ENCODE measurements at regions not wholly inside any gene's neighbourhood (a gene's known extent, or its start where the extent isn't known, plus 50 kb on each side); places are given as distances from the start of the nearest gene placed in this dataset.

GRCh38 chr7:46649876-46650275, 728.8 kb upstream of the IGFBP3 start:
- TF ChIP-seq POLR2A (IDR thresholded peaks at IDR 0.05), result no peak
- TF ChIP-seq CTCF (IDR thresholded peaks at IDR 0.05), result no peak
- TF ChIP-seq EP300 (IDR thresholded peaks at IDR 0.05), result no peak
- 24 to 38% methylated on average over 2 of the region's 2 CpGs for WGBS, 2 donors
- no peaks in the 10 kb centered on the region for H3K36me3 ChIP-seq
- DNase-seq (ENCODE audit: low spot score in 2 of 2), result no peak
- no peaks in the 10 kb centered on the region for H3K27me3 ChIP-seq
- no peaks in the 10 kb centered on the region for H3K9me3 ChIP-seq
- H3K27ac ChIP-seq, result no peak overlapping the region
- no peaks in the 10 kb centered on the region for H3K4me1 ChIP-seq
- no peak overlapping the region for H3K4me3 ChIP-seq

- Histone ChIP-seq H3K4me1 (no peaks in the 10 kb centered on the region), H3K27ac (no peak overlapping the region)
- 76 to 77% methylated on average over 10 to 11 of the region's 12 CpGs for WGBS, 2 donors
Measured at GRCh38 chr7:46637793-46638735, 717.0 kb upstream of the IGFBP3 start.

GRCh38 chr7:46636022-46636421, 715.0 kb upstream of the IGFBP3 start:
- TF ChIP-seq POLR2A (IDR thresholded peaks at IDR 0.05) (no peak), EP300 (IDR thresholded peaks at IDR 0.05) (no peak), CTCF (IDR thresholded peaks at IDR 0.05) (no peak)
- Histone ChIP-seq H3K36me3 (no peaks in the 10 kb centered on the region), H3K4me1 (no peaks in the 10 kb centered on the region), H3K4me3 (no peak overlapping the region), H3K9me3 (no peaks in the 10 kb centered on the region), H3K27ac (no peak overlapping the region), H3K27me3 (no peaks in the 10 kb centered on the region)
- 56 to 58% methylated on average over 3 of the region's 3 CpGs for WGBS, 2 donors
- DNase-seq (ENCODE audit: low spot score in 2 of 2), result no peak

More at GRCh38 chr7:46637793-46638735, 717.0 kb upstream of the IGFBP3 start:
- H3K36me3 ChIP-seq, result no peaks in the 10 kb centered on the region
- no peaks in the 10 kb centered on the region for H3K9me3 ChIP-seq
- H3K4me3 ChIP-seq, result no peak overlapping the region
- no peak for DNase-seq (ENCODE audit: low spot score in 2 of 2)
- TF ChIP-seq CTCF (IDR thresholded peaks at IDR 0.05) (no peak), EP300 (IDR thresholded peaks at IDR 0.05) (no peak), POLR2A (IDR thresholded peaks at IDR 0.05) (no peak)
- H3K27me3 ChIP-seq, result no peaks in the 10 kb centered on the region

- DNase-seq (ENCODE audit: low spot score in 2 of 2), result no peak
- TF ChIP-seq EP300 (IDR thresholded peaks at IDR 0.05), result no peak
- TF ChIP-seq POLR2A (IDR thresholded peaks at IDR 0.05), result no peak
- TF ChIP-seq CTCF (IDR thresholded peaks at IDR 0.05), result no peak
- 84 to 93% methylated on average over 4 of the region's 4 CpGs for WGBS, 2 donors
- no peak overlapping the region for H3K4me3 ChIP-seq
- no peaks in the 10 kb centered on the region for H3K36me3 ChIP-seq
- no peaks in the 10 kb centered on the region for H3K4me1 ChIP-seq
- H3K27me3 ChIP-seq, result no peaks in the 10 kb centered on the region
- H3K9me3 ChIP-seq, result no peaks in the 10 kb centered on the region
- H3K27ac ChIP-seq, result no peak overlapping the region
Measured at GRCh38 chr7:46633630-46634240, 712.7 kb upstream of the IGFBP3 start.

- Histone ChIP-seq H3K36me3 (no peaks in the 10 kb centered on the region), H3K27me3 (no peaks in the 10 kb centered on the region), H3K9me3 (no peaks in the 10 kb centered on the region), H3K4me1 (no peaks in the 10 kb centered on the region), H3K4me3 (no peak overlapping the region), H3K27ac (no peak overlapping the region)
- no peak for DNase-seq (ENCODE audit: low spot score in 2 of 2)
- WGBS, 2 donors, result 74 to 78% methylated on average over 2 of the region's 2 CpGs
- TF ChIP-seq POLR2A (IDR thresholded peaks at IDR 0.05) (no peak), CTCF (IDR thresholded peaks at IDR 0.05) (no peak), EP300 (IDR thresholded peaks at IDR 0.05) (no peak)
Measured at GRCh38 chr7:46633200-46633599, 712.1 kb upstream of the IGFBP3 start.
